GM19438 (cell line): ENCODE measurements at regions not wholly inside any gene's neighbourhood (a gene's known extent, or its start where the extent isn't known, plus 50 kb on each side); places are given as distances from the start of the nearest gene placed in this dataset.
"Not testable (repeated sequence)": the region's sequence is repeated elsewhere in the genome, so short reads cannot be mapped to it uniquely, and the experiment has no call there.

Source experiments
- ATAC-seq: cut with Tn5 transposase; IDR thresholded peaks from one replicate; pipeline ENCODE4 v1.9.1; 2021; ENCODE audit warnings: low read depth; ENCODE audit not compliant: unreplicated experiment

DNA sequence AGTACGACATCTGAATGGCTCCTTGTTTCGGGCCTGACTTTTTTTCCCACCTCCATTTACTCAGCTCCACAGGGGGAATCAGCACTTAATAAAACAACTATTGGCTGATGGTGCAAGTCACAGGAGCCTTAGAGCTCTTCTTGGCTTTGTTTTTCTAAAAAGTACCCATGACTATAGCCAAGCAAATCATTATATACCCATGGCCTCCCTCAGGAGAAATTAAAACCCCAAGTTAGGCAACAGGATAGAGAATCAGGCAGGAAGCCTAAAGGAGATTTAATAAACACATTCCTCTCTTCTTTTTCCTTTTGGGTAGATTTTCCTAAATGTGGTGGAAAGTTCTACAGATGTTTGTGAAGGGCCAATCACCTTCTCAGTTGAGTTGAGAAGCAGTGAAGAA, 91.9 kb upstream of the RBPJ start:
- no peak for ATAC-seq

DNA sequence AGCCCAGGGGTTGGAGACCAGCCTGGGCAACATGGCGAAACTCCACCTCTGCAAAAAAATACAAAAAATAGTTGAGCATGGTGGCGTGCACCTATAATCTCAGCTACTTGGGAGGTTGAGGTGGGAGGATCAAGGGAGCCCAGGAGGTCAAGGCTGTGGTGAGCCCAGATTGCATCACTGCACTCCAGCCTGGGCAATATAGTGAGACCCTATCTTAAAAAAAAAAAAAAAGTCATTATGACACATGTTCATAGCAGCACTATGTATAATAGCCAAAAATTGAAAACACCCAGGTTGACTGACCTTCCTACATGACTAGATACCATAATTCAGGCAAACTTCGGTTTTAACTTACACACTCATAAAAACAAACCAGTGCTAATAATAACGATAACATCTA, 90.8 kb upstream of the RBPJ start:
- ATAC-seq: no peak

GRCh38 chr4:26233350-26233749, 87.5 kb upstream of the RBPJ start:
- ATAC-seq: no peak

DNA sequence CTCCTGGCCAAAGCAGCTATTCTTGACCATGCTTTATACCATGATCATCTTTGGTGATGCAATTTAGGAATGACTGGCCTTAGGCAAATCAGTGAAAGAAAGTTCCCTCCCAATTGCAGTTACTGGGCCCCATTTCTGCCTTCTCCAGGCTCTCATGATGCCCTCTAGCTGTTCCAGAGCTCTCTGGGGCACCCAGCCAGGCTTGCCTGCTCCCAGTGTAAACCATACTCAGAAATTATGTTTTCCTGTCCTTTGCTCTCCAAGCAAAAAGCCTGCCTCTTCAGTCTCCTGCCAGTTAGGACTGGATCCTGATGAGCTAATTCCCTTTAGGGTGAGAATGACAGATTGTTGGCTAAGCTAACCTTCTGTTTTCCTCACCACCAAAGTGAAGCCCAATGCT, 85.3 kb upstream of the RBPJ start:
- ATAC-seq: no peak

DNA sequence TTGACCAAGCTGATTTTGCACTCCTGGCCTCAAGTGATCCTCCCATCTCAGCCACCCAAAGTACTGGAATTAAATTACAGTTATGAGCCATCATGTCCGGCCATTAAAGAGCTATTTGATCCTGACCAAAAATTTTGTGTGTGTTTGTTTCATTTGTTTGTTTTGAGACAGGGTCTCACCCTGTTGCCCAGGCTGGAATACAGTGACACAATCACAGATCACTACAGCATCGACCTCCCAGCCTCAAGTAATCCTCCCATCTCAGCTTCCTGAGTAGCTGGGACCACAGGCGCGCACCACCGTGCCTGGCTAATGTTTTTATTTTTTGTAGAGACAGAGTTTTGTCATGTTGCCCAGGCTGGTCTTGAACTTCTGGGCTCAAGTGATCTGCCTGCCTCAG, 82.9 kb upstream of the RBPJ start:
- no peak for ATAC-seq

DNA sequence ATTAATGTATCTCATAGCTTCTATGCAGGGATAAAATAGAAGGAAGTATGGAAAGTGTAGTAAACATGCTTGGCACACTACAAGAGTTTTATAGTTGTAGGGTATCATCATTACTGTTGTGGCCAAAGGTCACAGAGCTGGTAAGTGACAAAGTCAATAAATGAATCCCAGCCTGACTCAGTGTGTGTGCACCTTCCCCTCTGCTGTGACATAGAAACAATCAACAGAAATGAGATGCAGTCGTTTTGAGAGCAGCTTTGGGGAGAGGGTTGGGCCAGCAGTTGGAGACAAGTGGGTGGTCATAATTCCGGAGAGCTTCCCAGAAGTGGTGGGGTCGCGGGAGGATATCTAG, 82.4 kb upstream of the RBPJ start:
- no peak for ATAC-seq

- ATAC-seq: no peak
These were observed 81.8 kb upstream of the RBPJ start for GRCh38 chr4:26238778-26239679.

- no peak for ATAC-seq
These were observed 81.0 kb upstream of the RBPJ start for GRCh38 chr4:26239801-26240200.

DNA sequence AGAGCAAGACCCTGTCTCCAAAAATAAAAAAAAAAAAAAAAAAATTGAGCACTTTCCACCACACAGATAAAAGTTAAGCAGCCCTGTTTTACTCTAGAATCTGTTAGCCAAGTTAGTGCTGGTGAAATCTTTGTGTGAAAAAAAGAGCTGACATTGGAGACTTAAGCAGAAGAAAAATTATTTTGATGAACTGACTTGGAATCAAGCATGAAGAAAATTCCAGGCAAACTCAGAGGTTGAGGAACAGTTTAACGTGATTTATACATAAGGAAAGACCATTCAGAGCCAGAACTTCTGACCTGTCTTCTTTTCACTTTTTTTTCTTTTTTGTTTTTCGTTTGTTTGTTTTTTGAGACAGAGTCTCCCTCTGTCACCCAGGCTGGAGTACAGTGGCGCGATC, 79.6 kb upstream of the RBPJ start:
- no peak for ATAC-seq

DNA sequence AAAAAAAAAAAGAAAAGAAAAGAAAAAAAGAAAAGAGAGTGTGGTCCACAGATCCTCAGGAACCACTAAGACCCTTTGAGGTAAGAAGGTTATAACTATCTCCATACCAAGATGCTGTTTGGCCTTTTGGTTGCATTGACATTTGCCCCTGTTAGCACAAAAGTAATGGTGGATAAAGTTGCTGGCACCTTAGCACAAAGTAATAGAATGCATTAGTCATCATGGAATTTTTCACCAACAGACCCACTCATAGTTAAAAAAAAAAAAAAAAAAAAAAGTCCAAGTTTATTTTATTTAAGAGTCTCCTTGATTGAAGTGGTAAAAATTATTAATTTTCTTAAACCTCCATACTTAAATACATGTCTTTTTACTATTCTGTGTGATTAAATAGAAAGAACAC, 78.4 kb upstream of the RBPJ start:
- no peak for ATAC-seq

- not testable (repeated sequence) for ATAC-seq
These were observed 76.7 kb upstream of the RBPJ start for GRCh38 chr4:26244138-26244537.

DNA sequence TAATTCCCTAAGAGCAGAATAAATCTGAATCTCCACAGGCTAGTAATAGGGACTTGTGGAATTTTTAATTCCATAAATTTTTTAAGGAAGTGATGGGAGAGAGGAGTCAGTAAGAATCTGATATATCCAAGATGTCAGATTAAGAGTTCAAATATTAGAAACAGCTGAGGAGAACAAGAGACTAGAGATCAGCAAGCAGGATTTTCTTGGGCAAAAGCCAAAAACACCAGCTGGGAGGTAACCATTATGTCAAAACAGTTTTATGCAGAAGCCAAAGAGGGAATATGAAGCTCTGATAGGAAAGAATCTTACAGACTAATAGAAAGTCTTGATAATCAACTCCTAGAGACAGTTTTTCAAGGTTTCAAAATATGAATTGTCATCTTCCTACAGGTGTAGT, 72.2 kb upstream of the RBPJ start:
- ATAC-seq: no peak

GRCh38 chr4:26252349-26253025, 68.3 kb upstream of the RBPJ start:
- peak; percentile 90 for ATAC-seq

- no peak for ATAC-seq
These were observed 66.8 kb upstream of the RBPJ start for GRCh38 chr4:26253968-26254367.

DNA sequence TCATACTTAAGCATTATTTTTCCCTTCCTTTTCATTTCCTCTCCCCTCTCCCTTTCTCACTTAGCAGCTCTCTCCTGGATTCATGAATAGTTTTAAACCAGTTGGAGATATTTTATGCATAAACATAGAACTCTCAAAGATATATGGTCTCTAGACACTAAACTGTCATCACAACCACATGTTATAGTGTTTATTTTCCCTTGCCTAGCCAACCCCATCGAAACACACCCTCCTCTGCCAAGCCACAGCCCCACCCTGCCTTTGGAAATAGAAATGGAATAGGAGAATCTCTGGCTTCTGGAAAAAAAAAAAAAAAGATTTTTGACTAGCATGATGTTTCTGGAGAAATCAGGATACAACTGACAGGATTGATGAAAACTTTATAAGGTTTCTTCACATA, 64.8 kb upstream of the RBPJ start:
- no peak for ATAC-seq

DNA sequence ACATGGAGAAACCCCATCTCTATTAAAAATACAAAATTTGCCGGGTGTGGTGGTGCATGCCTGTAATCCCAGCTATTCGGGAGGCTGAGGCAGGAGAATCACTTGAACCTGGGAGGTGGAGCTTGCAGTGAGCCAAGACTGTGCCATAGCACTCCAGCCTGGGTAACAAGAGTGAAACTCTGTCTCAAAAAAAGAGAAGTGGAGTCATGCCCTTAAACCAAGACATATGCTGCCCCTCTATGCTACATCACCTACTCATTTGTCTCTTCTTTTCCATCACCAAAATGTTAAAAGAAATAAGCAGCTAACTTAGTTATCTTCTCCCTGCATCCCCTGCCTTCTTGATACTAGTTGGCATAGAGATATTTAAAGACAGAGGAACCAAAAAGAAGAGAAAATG, 63.4 kb upstream of the RBPJ start:
- ATAC-seq: not testable (repeated sequence)

DNA sequence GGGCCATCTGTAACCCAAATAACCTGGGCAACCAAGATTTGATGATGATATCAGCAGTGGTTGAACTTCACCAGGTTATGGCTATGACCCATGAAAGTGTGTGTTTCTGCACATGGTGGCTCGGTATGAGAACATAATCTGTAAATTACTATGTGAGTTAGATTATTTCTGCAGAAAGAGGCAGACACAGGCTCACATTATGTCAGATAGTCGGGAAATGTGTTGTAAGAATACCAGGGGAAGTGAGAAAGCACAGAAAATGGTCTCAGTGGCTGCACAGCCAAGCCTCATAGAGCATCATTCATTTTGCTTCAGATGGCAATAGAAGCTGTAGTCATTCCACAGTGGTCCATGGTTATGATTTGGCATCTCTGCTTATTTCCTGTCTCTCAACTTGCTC, 63.0 kb upstream of the RBPJ start:
- ATAC-seq: no peak

- ATAC-seq: no peak
These were observed 60.2 kb upstream of the RBPJ start for GRCh38 chr4:26260571-26260970.

DNA sequence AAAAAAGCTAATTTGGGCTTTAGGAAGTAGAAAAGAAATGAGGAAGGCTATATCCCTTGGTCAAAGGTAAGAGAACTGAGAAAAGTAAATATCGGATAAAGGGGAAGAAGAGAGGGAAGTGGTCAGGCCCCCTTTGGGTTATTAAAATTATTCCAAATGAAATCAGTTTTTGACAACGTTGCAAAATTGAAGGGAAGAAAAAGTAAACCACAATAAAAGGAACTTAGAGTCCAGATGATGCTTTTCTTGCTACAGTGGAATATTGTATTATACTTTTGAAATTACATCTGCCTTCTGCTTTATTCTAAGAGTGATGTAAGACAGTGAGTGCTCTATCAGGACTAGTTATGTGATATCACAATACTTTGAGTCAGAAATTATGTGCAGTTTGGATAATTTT, 59.4 kb upstream of the RBPJ start:
- no peak for ATAC-seq

- no peak for ATAC-seq
These were observed 57.6 kb upstream of the RBPJ start for GRCh38 chr4:26263165-26263564.

DNA sequence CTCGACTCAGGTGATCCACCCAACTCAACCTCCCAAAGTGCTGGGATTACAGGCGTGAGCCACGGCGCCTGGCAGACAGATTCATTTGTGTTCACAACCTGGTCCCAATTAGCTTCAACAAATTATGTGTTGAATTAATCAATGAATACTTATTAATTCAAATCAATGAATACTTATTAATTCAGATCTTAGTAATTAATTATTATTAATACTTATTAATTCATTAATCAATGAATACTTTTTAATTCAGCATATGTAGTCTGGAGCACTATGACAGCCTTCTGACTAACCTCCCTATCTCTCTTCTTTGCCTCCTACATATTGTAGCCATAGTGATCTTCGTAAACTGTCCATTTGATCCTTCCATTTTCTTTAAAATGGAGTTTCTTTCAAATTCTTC, 56.7 kb upstream of the RBPJ start:
- no peak for ATAC-seq

GRCh38 chr4:26267087-26267486, 53.7 kb upstream of the RBPJ start:
- ATAC-seq: no peak
